ENCODE measurements at regions not wholly inside any gene's neighbourhood (a gene's known extent, or its start where the extent isn't known, plus 50 kb on each side); places are given as distances from the start of the nearest gene placed in this dataset.

GRCh38 chr15:61420546-61420945 lies 191.4 kb upstream of the RORA start:
- no TSS peak for BruUV-seq (replicated peaks)
- no peak for TF ChIP-seq NFXL1 (IDR thresholded peaks at IDR 0.05; ENCODE audit: borderline replicate concordance)
- TF ChIP-seq ATF2 (IDR thresholded peaks at IDR 0.05; ENCODE audit: low read length), result no peak
- no peak for TF ChIP-seq NBN (IDR thresholded peaks at IDR 0.05)
- TF ChIP-seq RELB (IDR thresholded peaks at IDR 0.05; ENCODE audit: low read depth), result no peak
- SMC1A ChIA-PET (ENCODE audit: uncharacterized antibody, unreplicated experiment), result no interaction called here
- POLR2A ChIA-PET, result no interaction called here
- in situ Hi-C loops (cut with MboI) (no loop called here), intact Hi-C loops (cut with micrococcal nuclease; ENCODE audit: unreplicated experiment) (no loop called here)
- Histone ChIP-seq H3K9me3 (replicated peaks; ENCODE audit: control insufficient read depth, insufficient read depth, low read length) (no peaks in the 10 kb centered on the region), H3K79me2 (ENCODE audit: control insufficient read depth, insufficient read depth, low read length) (no peaks in the 10 kb centered on the region), H4K20me1 (ENCODE audit: control insufficient read depth, insufficient read depth) (no peaks in the 10 kb centered on the region), H3K27ac (ENCODE audit: control insufficient read depth, insufficient read depth) (no peak overlapping the region), H3K27me3 (replicated peaks in 1 of 2; ENCODE audit: control insufficient read depth in 2 of 2, insufficient read depth in 2 of 2, low read length in 1 of 2) (no peaks in the 10 kb centered on the region; a peak in 1 of 4 replicates), H3K4me1 (ENCODE audit: control insufficient read depth, insufficient read depth, low read length) (no peaks in the 10 kb centered on the region), H3K9ac (ENCODE audit: control insufficient read depth, insufficient read depth, low read length) (no peak overlapping the region), H2AFZ (ENCODE audit: control insufficient read depth, low read depth, low read length) (no peak overlapping the region), H3K4me2 (ENCODE audit: control insufficient read depth, insufficient read depth) (no peak overlapping the region), H3K4me3 (no peak overlapping the region), H3K36me3 (ENCODE audit: control insufficient read depth in 2 of 2, insufficient read depth in 2 of 2, low read length in 1 of 2) (no peaks in the 10 kb centered on the region)
- FAIRE-seq, result no peak
- CTCF ChIA-PET, result no interaction called here
- RAD21 ChIA-PET (ENCODE audit: unreplicated experiment), result no interaction called here
- DNase-seq (ENCODE audit: low read depth, low spot score), result no peak
- ATAC-seq, result no peak

- Histone ChIP-seq H3K79me2 (ENCODE audit: control insufficient read depth, insufficient read depth, low read length) (no peaks in the 10 kb centered on the region), H3K4me3 (no peak overlapping the region), H2AFZ (ENCODE audit: control insufficient read depth, low read depth, low read length) (no peak overlapping the region), H3K27ac (ENCODE audit: control insufficient read depth, insufficient read depth) (no peak overlapping the region), H3K9ac (ENCODE audit: control insufficient read depth, insufficient read depth, low read length) (no peak overlapping the region), H3K4me1 (ENCODE audit: control insufficient read depth, insufficient read depth, low read length) (no peaks in the 10 kb centered on the region), H3K9me3 (replicated peaks; ENCODE audit: control insufficient read depth, insufficient read depth, low read length) (no peaks in the 10 kb centered on the region), H4K20me1 (ENCODE audit: control insufficient read depth, insufficient read depth) (no peaks in the 10 kb centered on the region), H3K36me3 (ENCODE audit: control insufficient read depth in 2 of 2, insufficient read depth in 2 of 2, low read length in 1 of 2) (no peaks in the 10 kb centered on the region), H3K27me3 (replicated peaks in 1 of 2; ENCODE audit: control insufficient read depth in 2 of 2, insufficient read depth in 2 of 2, low read length in 1 of 2) (no peaks in the 10 kb centered on the region; a peak in 2 of 4 replicates), H3K4me2 (ENCODE audit: control insufficient read depth, insufficient read depth) (no peak overlapping the region)
- no peak for ATAC-seq
- FAIRE-seq, result no peak
- in situ Hi-C loops (cut with MboI), result no loop called here
- ChIA-PET POLR2A (no interaction called here), CTCF (no interaction called here), RAD21 (ENCODE audit: unreplicated experiment) (no interaction called here), SMC1A (ENCODE audit: uncharacterized antibody, unreplicated experiment) (no interaction called here)
- WGBS (ENCODE audit: insufficient coverage, insufficient replicate concordance, low lambda C conversion rate, missing lambda C conversion rate), result 0% methylated on average over 2 of the region's 2 CpGs
- no TSS peak for BruUV-seq (replicated peaks)
- intact Hi-C loops (cut with micrococcal nuclease; ENCODE audit: unreplicated experiment), result no loop called here
- no peak for DNase-seq (ENCODE audit: low read depth, low spot score)
- TF ChIP-seq, protein P1, sequence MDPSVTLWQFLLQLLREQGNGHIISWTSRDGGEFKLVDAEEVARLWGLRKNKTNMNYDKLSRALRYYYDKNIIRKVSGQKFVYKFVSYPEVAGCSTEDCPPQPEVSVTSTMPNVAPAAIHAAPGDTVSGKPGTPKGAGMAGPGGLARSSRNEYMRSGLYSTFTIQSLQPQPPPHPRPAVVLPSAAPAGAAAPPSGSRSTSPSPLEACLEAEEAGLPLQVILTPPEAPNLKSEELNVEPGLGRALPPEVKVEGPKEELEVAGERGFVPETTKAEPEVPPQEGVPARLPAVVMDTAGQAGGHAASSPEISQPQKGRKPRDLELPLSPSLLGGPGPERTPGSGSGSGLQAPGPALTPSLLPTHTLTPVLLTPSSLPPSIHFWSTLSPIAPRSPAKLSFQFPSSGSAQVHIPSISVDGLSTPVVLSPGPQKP (IDR thresholded peaks at IDR 0.05; ENCODE audit: low read depth, low read length), result no peak
- TF ChIP-seq EZH2 (IDR thresholded peaks at IDR 0.05; ENCODE audit: borderline replicate concordance, control insufficient read depth, low read depth, low read length) (no peak), USF1 (IDR thresholded peaks at IDR 0.05; ENCODE audit: borderline replicate concordance, extremely low read length, insufficient read depth, low read depth, low read length) (no peak), IKZF1 (conservative IDR thresholded peaks at IDR 0.05) (no peak), ZNF687 (IDR thresholded peaks at IDR 0.05) (no peak)
These were observed 186.6 kb upstream of the RORA start for GRCh38 chr15:61415617-61416120.
